ENCODE measurements at regions not wholly inside any gene's neighbourhood (a gene's known extent, or its start where the extent isn't known, plus 50 kb on each side); places are given as distances from the start of the nearest gene placed in this dataset.

DNA sequence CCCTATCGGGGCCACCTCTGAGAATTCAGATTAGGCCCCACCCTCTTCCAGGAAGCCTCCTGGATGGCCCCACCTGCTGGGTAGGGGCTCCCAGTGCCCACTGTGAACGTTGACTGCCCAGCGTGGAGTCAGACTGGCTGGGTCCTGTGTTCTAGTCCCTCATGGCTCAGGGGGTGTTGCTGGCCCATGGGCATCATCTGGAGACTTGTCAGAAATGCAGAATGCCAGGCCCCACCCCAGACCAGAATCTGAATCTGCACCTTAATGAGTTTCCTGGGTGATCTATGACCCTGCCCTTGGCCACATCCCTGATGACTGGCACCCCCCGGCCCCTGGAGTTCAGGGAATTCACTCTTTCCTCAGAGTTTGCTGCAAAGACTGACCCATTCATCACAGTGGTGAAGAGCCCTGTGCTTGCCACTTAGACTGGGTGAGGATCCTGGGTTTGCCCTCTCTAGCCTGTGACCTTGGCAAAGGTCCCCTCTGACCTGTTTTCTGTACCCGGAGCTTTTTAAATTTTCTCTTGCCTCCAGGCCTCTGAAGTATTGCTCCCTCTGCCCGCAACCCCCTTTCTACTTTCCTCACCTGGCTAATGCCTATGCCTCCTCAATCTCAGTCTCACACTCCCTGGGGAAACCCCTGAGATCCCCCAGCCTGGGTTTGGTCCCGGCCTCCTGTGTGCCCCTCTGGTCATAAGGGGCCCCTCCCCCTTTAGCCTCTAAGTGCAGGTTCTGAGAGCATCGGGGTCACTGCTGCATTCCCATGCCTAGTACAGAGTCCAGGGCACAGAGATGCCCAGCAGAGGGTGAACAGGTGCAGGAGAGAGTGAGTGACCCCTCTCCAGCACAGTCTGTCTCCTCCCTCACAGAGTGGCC, 184.2 kb downstream of the MATN1 start:
- no peak overlapping the region for H3K27ac ChIP-seq
- no peak overlapping the region for H3K4me3 ChIP-seq
- DNase-seq (no peak), ATAC-seq (peak in 2 of 8 donors; percentile 5 to 19)
- H3K36me3 ChIP-seq = no peaks in the 10 kb centered on the region
- 69 to 74% methylated on average over 8 of the region's 8 CpGs for WGBS, 2 donors
- TF ChIP-seq, protein P1, sequence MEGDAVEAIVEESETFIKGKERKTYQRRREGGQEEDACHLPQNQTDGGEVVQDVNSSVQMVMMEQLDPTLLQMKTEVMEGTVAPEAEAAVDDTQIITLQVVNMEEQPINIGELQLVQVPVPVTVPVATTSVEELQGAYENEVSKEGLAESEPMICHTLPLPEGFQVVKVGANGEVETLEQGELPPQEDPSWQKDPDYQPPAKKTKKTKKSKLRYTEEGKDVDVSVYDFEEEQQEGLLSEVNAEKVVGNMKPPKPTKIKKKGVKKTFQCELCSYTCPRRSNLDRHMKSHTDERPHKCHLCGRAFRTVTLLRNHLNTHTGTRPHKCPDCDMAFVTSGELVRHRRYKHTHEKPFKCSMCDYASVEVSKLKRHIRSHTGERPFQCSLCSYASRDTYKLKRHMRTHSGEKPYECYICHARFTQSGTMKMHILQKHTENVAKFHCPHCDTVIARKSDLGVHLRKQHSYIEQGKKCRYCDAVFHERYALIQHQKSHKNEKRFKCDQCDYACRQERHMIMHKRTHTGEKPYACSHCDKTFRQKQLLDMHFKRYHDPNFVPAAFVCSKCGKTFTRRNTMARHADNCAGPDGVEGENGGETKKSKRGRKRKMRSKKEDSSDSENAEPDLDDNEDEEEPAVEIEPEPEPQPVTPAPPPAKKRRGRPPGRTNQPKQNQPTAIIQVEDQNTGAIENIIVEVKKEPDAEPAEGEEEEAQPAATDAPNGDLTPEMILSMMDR (IDR thresholded peaks at IDR 0.05) = no peak
- no peaks in the 10 kb centered on the region for H3K27me3 ChIP-seq
- H3K4me1 ChIP-seq = no peaks in the 10 kb centered on the region
- H3K9me3 ChIP-seq = no peaks in the 10 kb centered on the region
- intact Hi-C loops (cut with DNase I) = no loop called here

DNA sequence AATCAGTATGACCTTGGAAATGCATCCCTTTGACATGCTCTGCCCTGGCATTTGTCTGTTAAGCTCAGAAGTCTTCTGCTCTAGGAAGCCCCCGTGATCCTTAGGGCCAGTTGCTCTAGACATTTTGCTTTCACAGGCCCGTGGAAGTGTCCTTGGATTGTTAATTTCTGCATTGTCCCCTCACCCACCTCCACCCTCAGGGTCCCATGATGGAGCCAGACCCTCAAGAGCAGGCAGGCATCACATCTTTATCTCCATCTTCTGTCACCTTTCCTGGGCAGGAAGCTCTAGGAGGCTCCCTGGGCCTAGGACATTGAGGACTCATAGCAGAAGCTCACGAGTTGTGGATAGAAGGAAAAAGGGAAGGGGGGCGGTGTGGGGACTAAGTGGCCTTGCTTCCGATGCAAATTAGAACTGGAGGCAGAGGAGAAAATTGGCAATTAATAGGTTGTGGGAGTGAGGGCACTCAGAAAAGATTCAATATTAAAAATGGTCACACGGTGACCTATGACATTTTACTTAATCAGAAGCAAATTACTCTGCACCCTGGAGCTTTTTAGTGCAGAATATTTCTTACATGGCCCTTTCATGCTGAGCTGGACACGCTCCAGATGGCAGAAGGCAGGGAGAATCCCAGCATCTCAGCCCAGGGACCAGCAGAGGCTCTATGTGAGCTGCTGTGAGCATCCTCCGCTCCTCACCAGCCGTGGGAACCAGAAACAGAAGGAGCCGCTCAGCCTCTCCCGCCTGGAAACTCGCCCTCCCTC, 185.0 kb downstream of the MATN1 start:
- DNase-seq (no peak), ATAC-seq (peak in 1 of 8 donors; percentile 9)
- H3K9me3 ChIP-seq = no peaks in the 10 kb centered on the region
- TF ChIP-seq, protein P1 (IDR thresholded peaks at IDR 0.05) = no peak
- 62 to 77% methylated on average over 12 of the region's 12 CpGs for WGBS, 2 donors
- no peak overlapping the region for H3K27ac ChIP-seq
- no peak overlapping the region for H3K4me3 ChIP-seq
- H3K27me3 ChIP-seq = peaks cover 0 to 2% (median 0%) of the 10 kb centered on the region in 7 donors
- intact Hi-C loops (cut with DNase I) = no loop called here
- H3K4me1 ChIP-seq = no peaks in the 10 kb centered on the region
- no peaks in the 10 kb centered on the region for H3K36me3 ChIP-seq

GRCh38 chr1:30537279-30537678, 186.1 kb downstream of the MATN1 start:
- Histone ChIP-seq H3K36me3 (no peaks in the 10 kb centered on the region), H3K27ac (no peak overlapping the region), H3K4me3 (no peak overlapping the region), H3K27me3 (peaks cover 0 to 6% (median 0%) of the 10 kb centered on the region in 7 donors), H3K9me3 (peaks cover 0 to 5% (median 0%) of the 10 kb centered on the region in 11 donors), H3K4me1 (no peaks in the 10 kb centered on the region)
- ATAC-seq = no peak
- 74 to 83% methylated on average over 3 of the region's 3 CpGs for WGBS, 2 donors
- no peak for DNase-seq
- intact Hi-C loops (cut with DNase I) = no loop called here
- TF ChIP-seq, protein P1 (IDR thresholded peaks at IDR 0.05) = no peak

- ATAC-seq = no peak
- TF ChIP-seq, protein P1 (IDR thresholded peaks at IDR 0.05) = no peak
- Histone ChIP-seq H3K27me3 (peaks cover 0 to 6% (median 0%) of the 10 kb centered on the region in 7 donors), H3K4me3 (no peak overlapping the region), H3K36me3 (no peaks in the 10 kb centered on the region), H3K4me1 (no peaks in the 10 kb centered on the region), H3K9me3 (peaks cover 0 to 11% (median 0%) of the 10 kb centered on the region in 11 donors), H3K27ac (no peak overlapping the region)
- intact Hi-C loops (cut with DNase I) = no loop called here
- WGBS, 2 donors = 90 to 91% methylated on average over 9 of the region's 9 CpGs
- no peak for DNase-seq
Measured at GRCh38 chr1:30536530-30536929, 186.9 kb downstream of the MATN1 start.

Data from heart right ventricle (tissue), 16 donors.